GM23338 (cell line): ENCODE measurements at regions not wholly inside any gene's neighbourhood (a gene's known extent, or its start where the extent isn't known, plus 50 kb on each side); places are given as distances from the start of the nearest gene placed in this dataset.

Experiments
- ATAC-seq: fragments of 200-7000 bp; cut with Tn5 transposase; 3 replicates; pipeline ENCODE4 v1.9.1; 2020
- DNase-seq: peaks from one replicate; pipeline ENCODE4 v3.0.0-alpha.2; 2015; ENCODE audit warnings: low spot score
- H2AFZ ChIP-seq: fragments of 200-600 bp; sonication (generic); 2 replicates; pipeline ENCODE4 v1.8.0; 2016; ENCODE audit warnings: antibody characterized with exemption, mild to moderate bottlenecking, moderate library complexity
- H3F3A ChIP-seq: fragments of 200-600 bp; sonication (generic); replicated peaks from 2 replicates; pipeline ENCODE4 v1.8.0; 2017; ENCODE audit warnings: antibody characterized with exemption, mixed run types, low read depth
- H3K27ac ChIP-seq: fragments of 200-600 bp; sonication (generic); 2 replicates; pipeline ENCODE4 v1.6.1; 2016; ENCODE audit warnings: low read depth
- H3K27me3 ChIP-seq: fragments of 200-600 bp; sonication (generic); 2 replicates; pipeline ENCODE4 v1.8.0; 2016; ENCODE audit warnings: mild to moderate bottlenecking, mixed run types, moderate library complexity; ENCODE audit not compliant: insufficient read depth
- H3K36me3 ChIP-seq: fragments of 200-600 bp; sonication (generic); 2 replicates; pipeline ENCODE4 v1.8.0; 2016; ENCODE audit warnings: mild to moderate bottlenecking; ENCODE audit not compliant: insufficient read depth
- H3K4me1 ChIP-seq: fragments of 200-600 bp; sonication (generic); 2 replicates; pipeline ENCODE4 v1.8.0; 2016; ENCODE audit warnings: mild to moderate bottlenecking, moderate library complexity; ENCODE audit not compliant: insufficient read depth
- H3K4me2 ChIP-seq: fragments of 200-600 bp; sonication (generic); 2 replicates; pipeline ENCODE4 v1.7.1; 2017; ENCODE audit warnings: mixed run types
- H3K4me3 ChIP-seq: fragments of 200-600 bp; sonication (generic); 2 replicates; pipeline ENCODE4 v1.6.1; 2016; ENCODE audit warnings: mixed run types
- H3K79me2 ChIP-seq: fragments of 200-600 bp; sonication (generic); replicated peaks from 2 replicates; pipeline ENCODE4 v1.8.0; 2017; ENCODE audit warnings: mild to moderate bottlenecking; ENCODE audit not compliant: insufficient read depth
- H3K9me2 ChIP-seq: fragments of 200-600 bp; sonication (generic); 2 replicates; pipeline ENCODE4 v1.8.0; 2017; ENCODE audit not compliant: insufficient read depth
- H4K20me1 ChIP-seq: fragments of 200-600 bp; sonication (generic); replicated peaks from 2 replicates; pipeline ENCODE4 v1.8.0; 2017; ENCODE audit warnings: mild to moderate bottlenecking; ENCODE audit not compliant: insufficient read depth
- H3K27ac Mint-ChIP-seq: 2 replicates; pipeline ENCODE4 v1.8.0; 2020; ENCODE audit warnings: inconsistent platforms, mild to moderate bottlenecking, moderate library complexity, mixed read lengths
- H3K27me3 Mint-ChIP-seq: 3 replicates; pipeline ENCODE4 v1.8.0; 2022; ENCODE audit warnings: low read depth, mild to moderate bottlenecking, moderate library complexity, mixed read lengths, inconsistent platforms; ENCODE audit not compliant: insufficient read depth, poor library complexity
- H3K36me3 Mint-ChIP-seq: 3 replicates; pipeline ENCODE4 v1.8.0; 2021; ENCODE audit warnings: low read depth, mild to moderate bottlenecking, inconsistent platforms, moderate library complexity, mixed read lengths
- H3K4me1 Mint-ChIP-seq: 3 replicates; pipeline ENCODE4 v1.8.0; 2020; ENCODE audit warnings: mild to moderate bottlenecking, inconsistent platforms, mixed read lengths
- H3K4me3 Mint-ChIP-seq: 3 replicates; pipeline ENCODE4 v1.8.0; 2021; ENCODE audit warnings: moderate library complexity, mild to moderate bottlenecking, inconsistent platforms, mixed read lengths
- H3K9me3 Mint-ChIP-seq: 3 replicates; pipeline ENCODE4 v1.8.0; 2020; ENCODE audit warnings: moderate library complexity, mild to moderate bottlenecking, inconsistent platforms, mixed read lengths
- CREB1 ChIP-seq: fragments of 250-450 bp; sonication (Bioruptor Pico); IDR thresholded peaks from 2 replicates; pipeline ENCODE4 v1.5.0; 2020; ENCODE audit warnings: low read depth, mild to moderate bottlenecking, moderate library complexity
- EZH2 ChIP-seq: fragments of 200-600 bp; sonication (generic); IDR thresholded peaks from one replicate; pipeline ENCODE4 v1.8.0; 2017; ENCODE audit warnings: antibody characterized with exemption, mild to moderate bottlenecking, low read depth; ENCODE audit not compliant: unreplicated experiment
- EZH2phosphoT487 ChIP-seq: fragments of 200-600 bp; sonication (generic); IDR thresholded peaks from one replicate; pipeline ENCODE4 v1.8.1; 2018; ENCODE audit warnings: antibody characterized with exemption; ENCODE audit not compliant: unreplicated experiment
- NANOG ChIP-seq: IDR thresholded peaks from 2 replicates; pipeline ENCODE4 v1.6.1; 2016; ENCODE audit warnings: antibody characterized with exemption, borderline replicate concordance
- POLR2AphosphoS5 ChIP-seq: IDR thresholded peaks from 2 replicates; pipeline ENCODE4 v1.6.1; 2016; ENCODE audit warnings: antibody characterized with exemption, low read depth
- STAT1 ChIP-seq: IDR thresholded peaks from one replicate; pipeline ENCODE4 v1.6.1; 2016; ENCODE audit warnings: antibody characterized with exemption; ENCODE audit not compliant: unreplicated experiment
- ZNF114 ChIP-seq: fragments of 250-450 bp; sonication (Bioruptor Pico); IDR thresholded peaks from 2 replicates; pipeline ENCODE4 v1.5.0; 2020; ENCODE audit warnings: mild to moderate bottlenecking, moderate library complexity
- ZNF331 ChIP-seq: fragments of 250-450 bp; sonication (Bioruptor Pico); IDR thresholded peaks from 2 replicates; pipeline ENCODE4 v1.5.0; 2020; ENCODE audit warnings: low read depth, mild to moderate bottlenecking, moderate library complexity
- ZNF462 ChIP-seq: fragments of 250-450 bp; sonication (Bioruptor Pico); IDR thresholded peaks from 2 replicates; pipeline ENCODE4 v1.5.0; 2020; ENCODE audit warnings: mild to moderate bottlenecking, moderate library complexity
- TF ChIP-seq, protein P1 (sequence below): IDR thresholded peaks from 2 replicates; pipeline ENCODE4 v1.6.1; 2016; ENCODE audit warnings: antibody characterized with exemption

GRCh38 chrX:7240929-7241328, 93.0 kb upstream of the PUDP start (continued):
- no peak for TF ChIP-seq ZNF462 (CRISPR knock-in tag)
- TF ChIP-seq ZNF331 (CRISPR knock-in tag), result no peak
- no peak for TF ChIP-seq CREB1
- TF ChIP-seq, protein P1, sequence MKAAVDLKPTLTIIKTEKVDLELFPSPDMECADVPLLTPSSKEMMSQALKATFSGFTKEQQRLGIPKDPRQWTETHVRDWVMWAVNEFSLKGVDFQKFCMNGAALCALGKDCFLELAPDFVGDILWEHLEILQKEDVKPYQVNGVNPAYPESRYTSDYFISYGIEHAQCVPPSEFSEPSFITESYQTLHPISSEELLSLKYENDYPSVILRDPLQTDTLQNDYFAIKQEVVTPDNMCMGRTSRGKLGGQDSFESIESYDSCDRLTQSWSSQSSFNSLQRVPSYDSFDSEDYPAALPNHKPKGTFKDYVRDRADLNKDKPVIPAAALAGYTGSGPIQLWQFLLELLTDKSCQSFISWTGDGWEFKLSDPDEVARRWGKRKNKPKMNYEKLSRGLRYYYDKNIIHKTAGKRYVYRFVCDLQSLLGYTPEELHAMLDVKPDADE, result no peak
- no peak for TF ChIP-seq STAT1
- TF ChIP-seq EZH2, result no peak
- TF ChIP-seq EZH2phosphoT487, result no peak
- no peak for TF ChIP-seq POLR2AphosphoS5
- TF ChIP-seq NANOG, result no peak
- no peak for TF ChIP-seq ZNF114 (CRISPR knock-in tag)

DNA sequence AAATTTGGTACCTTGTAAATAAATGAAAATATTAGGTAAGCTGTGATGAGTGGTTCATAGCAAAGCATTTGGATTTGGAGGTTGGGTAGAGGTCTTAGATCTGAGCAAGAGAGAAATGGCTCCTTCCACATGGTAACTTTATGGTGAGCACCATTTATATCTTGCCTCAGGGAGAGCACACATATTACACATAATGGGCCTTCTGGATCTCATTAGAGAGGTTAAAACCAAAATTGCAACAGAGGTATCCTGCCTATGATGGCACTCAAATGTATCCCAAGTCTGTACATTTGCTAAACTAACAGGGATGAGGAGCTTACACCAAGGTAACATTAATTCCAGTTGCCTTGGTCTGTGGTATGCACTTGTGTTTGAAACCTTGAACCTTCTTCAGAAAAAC, 87.1 kb upstream of the PUDP start:
- Mint-ChIP-seq H3K27ac (no peak overlapping the region), H3K36me3 (no peaks in the 10 kb centered on the region), H3K4me3 (no peak overlapping the region), H3K4me1 (peaks cover 20% of the 10 kb centered on the region), H3K9me3 (no peaks in the 10 kb centered on the region), H3K27me3 (peaks cover 3% of the 10 kb centered on the region)
- H3K79me2 ChIP-seq, result no peaks in the 10 kb centered on the region
- no peaks in the 10 kb centered on the region for H3F3A ChIP-seq
- ATAC-seq, result no peak
- H3K9me2 ChIP-seq, result no peaks in the 10 kb centered on the region
- H2AFZ ChIP-seq, result no peak overlapping the region
- DNase-seq, result no peak
- no peaks in the 10 kb centered on the region for H4K20me1 ChIP-seq
- no peaks in the 10 kb centered on the region for H3K36me3 ChIP-seq
- TF ChIP-seq ZNF114 (CRISPR knock-in tag) (no peak), CREB1 (no peak), POLR2AphosphoS5 (no peak)
- no peaks in the 10 kb centered on the region for H3K27me3 ChIP-seq
- no peak overlapping the region for H3K4me3 ChIP-seq
- peaks cover 6% of the 10 kb centered on the region for H3K4me1 ChIP-seq
- no peak overlapping the region for H3K27ac ChIP-seq
- no peak overlapping the region for H3K4me2 ChIP-seq
